WTC11 (cell line): ENCODE measurements at regions not wholly inside any gene's neighbourhood (a gene's known extent, or its start where the extent isn't known, plus 50 kb on each side); places are given as distances from the start of the nearest gene placed in this dataset.

Experiments
- ETV6 ChIP-seq: sonication (generic); formaldehyde crosslinking; IDR thresholded peaks from 2 replicates; pipeline ENCODE4 v1.8.1; 2022; ENCODE audit warnings: mild to moderate bottlenecking, missing genetic modification reagents
- KAT7 ChIP-seq: sonication (generic); formaldehyde crosslinking; IDR thresholded peaks from 2 replicates; pipeline ENCODE4 v1.8.1; 2023; ENCODE audit warnings: missing genetic modification reagents, mild to moderate bottlenecking, borderline replicate concordance
- OVOL2 ChIP-seq: fragments of 250-450 bp; sonication (Bioruptor Pico); IDR thresholded peaks from 2 replicates; pipeline ENCODE4 v1.9.0; 2021; ENCODE audit warnings: mild to moderate bottlenecking, borderline replicate concordance
- SMAD3 ChIP-seq: sonication (generic); formaldehyde crosslinking; IDR thresholded peaks from 2 replicates; pipeline ENCODE4 v1.8.0; 2022; ENCODE audit warnings: missing genetic modification reagents, mild to moderate bottlenecking, borderline replicate concordance
- SP1 ChIP-seq: sonication (generic); formaldehyde crosslinking; conservative IDR thresholded peaks from 2 replicates; pipeline ENCODE4 v1.8.1; 2022; ENCODE audit warnings: missing genetic modification reagents
- TEAD1 ChIP-seq: sonication (generic); formaldehyde crosslinking; IDR thresholded peaks from 2 replicates; pipeline ENCODE4 v1.8.0; 2022; ENCODE audit warnings: mild to moderate bottlenecking, missing genetic modification reagents
- ZNF138 ChIP-seq: sonication (generic); formaldehyde crosslinking; conservative IDR thresholded peaks from 2 replicates; pipeline ENCODE4 v1.8.1; 2022; ENCODE audit warnings: mild to moderate bottlenecking, moderate library complexity, missing genetic modification reagents
- TF ChIP-seq, protein P1 (sequence below): fragments of 200-600 bp; IDR thresholded peaks from 2 replicates; pipeline ENCODE4 v1.8.0; 2022; ENCODE audit warnings: antibody characterized with exemption
- TF ChIP-seq, protein P2 (sequence below): sonication (generic); formaldehyde crosslinking; IDR thresholded peaks from 2 replicates; pipeline ENCODE4 v1.8.1; 2022; ENCODE audit warnings: low read depth, missing genetic modification reagents, borderline replicate concordance
- TF ChIP-seq, protein P3 (sequence below): sonication (generic); formaldehyde crosslinking; IDR thresholded peaks from 2 replicates; pipeline ENCODE4 v1.8.1; 2023; ENCODE audit warnings: mild to moderate bottlenecking, missing genetic modification reagents, moderate library complexity
- TF ChIP-seq, protein P4 (sequence below): fragments of 250-450 bp; sonication (Bioruptor Pico); IDR thresholded peaks from 2 replicates; pipeline ENCODE4 v2.1.2; 2022; ENCODE audit warnings: mild to moderate bottlenecking, moderate library complexity
- TF ChIP-seq, protein P5 (sequence below): sonication (generic); formaldehyde crosslinking; IDR thresholded peaks from 2 replicates; pipeline ENCODE4 v1.8.1; 2023; ENCODE audit warnings: mild to moderate bottlenecking, missing genetic modification reagents
- TF ChIP-seq, protein P6 (sequence below): sonication (generic); formaldehyde crosslinking; IDR thresholded peaks from 2 replicates; pipeline ENCODE4 v1.8.0; 2022; ENCODE audit warnings: mild to moderate bottlenecking, missing genetic modification reagents
- TF ChIP-seq, protein P7 (sequence below): fragments of 250-450 bp; sonication (Bioruptor Pico); IDR thresholded peaks from 2 replicates; pipeline ENCODE4 v1.9.0; 2021; ENCODE audit warnings: mild to moderate bottlenecking

DNA sequence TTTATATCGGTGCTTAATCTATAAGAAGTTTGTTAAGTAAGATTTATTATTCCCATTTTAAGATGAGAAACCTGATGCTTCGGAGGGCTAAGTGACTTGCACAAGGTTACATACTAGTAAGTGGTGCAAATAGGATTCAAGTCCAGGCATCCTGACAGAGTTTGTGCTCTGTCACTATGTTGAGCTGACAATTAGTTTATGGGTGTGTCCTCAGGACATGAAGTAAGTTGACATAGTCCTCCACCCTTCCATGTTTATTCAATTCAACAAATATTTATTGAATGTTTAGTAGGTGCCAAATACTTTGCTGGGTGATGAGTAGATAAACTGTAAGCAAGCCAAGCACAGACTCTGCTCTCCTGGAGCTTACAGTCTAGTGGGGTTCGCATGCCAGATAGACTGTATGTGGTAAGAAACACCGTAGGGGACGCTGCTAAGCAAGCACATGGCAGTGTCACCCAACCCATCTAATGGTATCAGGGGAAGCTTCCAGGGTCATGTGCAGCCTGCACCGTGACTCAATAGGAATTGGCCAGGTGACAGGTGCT is 342.7 kb upstream of the SATB1 start:
- TF ChIP-seq, protein P1, sequence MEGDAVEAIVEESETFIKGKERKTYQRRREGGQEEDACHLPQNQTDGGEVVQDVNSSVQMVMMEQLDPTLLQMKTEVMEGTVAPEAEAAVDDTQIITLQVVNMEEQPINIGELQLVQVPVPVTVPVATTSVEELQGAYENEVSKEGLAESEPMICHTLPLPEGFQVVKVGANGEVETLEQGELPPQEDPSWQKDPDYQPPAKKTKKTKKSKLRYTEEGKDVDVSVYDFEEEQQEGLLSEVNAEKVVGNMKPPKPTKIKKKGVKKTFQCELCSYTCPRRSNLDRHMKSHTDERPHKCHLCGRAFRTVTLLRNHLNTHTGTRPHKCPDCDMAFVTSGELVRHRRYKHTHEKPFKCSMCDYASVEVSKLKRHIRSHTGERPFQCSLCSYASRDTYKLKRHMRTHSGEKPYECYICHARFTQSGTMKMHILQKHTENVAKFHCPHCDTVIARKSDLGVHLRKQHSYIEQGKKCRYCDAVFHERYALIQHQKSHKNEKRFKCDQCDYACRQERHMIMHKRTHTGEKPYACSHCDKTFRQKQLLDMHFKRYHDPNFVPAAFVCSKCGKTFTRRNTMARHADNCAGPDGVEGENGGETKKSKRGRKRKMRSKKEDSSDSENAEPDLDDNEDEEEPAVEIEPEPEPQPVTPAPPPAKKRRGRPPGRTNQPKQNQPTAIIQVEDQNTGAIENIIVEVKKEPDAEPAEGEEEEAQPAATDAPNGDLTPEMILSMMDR = no peak
- TF ChIP-seq SP1 (CRISPR knock-in tag) (no peak), ETV6 (CRISPR knock-in tag) (no peak), KAT7 (CRISPR knock-in tag) (no peak), ZNF138 (CRISPR knock-in tag) (no peak), OVOL2 (CRISPR knock-in tag) (no peak), TEAD1 (CRISPR knock-in tag) (no peak), SMAD3 (CRISPR knock-in tag) (no peak)
- TF ChIP-seq, protein P2, sequence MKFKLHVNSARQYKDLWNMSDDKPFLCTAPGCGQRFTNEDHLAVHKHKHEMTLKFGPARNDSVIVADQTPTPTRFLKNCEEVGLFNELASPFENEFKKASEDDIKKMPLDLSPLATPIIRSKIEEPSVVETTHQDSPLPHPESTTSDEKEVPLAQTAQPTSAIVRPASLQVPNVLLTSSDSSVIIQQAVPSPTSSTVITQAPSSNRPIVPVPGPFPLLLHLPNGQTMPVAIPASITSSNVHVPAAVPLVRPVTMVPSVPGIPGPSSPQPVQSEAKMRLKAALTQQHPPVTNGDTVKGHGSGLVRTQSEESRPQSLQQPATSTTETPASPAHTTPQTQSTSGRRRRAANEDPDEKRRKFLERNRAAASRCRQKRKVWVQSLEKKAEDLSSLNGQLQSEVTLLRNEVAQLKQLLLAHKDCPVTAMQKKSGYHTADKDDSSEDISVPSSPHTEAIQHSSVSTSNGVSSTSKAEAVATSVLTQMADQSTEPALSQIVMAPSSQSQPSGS (CRISPR knock-in tag) = no peak
- TF ChIP-seq, protein P3, sequence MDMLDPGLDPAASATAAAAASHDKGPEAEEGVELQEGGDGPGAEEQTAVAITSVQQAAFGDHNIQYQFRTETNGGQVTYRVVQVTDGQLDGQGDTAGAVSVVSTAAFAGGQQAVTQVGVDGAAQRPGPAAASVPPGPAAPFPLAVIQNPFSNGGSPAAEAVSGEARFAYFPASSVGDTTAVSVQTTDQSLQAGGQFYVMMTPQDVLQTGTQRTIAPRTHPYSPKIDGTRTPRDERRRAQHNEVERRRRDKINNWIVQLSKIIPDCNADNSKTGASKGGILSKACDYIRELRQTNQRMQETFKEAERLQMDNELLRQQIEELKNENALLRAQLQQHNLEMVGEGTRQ (CRISPR knock-in tag) = no peak
- TF ChIP-seq, protein P4, sequence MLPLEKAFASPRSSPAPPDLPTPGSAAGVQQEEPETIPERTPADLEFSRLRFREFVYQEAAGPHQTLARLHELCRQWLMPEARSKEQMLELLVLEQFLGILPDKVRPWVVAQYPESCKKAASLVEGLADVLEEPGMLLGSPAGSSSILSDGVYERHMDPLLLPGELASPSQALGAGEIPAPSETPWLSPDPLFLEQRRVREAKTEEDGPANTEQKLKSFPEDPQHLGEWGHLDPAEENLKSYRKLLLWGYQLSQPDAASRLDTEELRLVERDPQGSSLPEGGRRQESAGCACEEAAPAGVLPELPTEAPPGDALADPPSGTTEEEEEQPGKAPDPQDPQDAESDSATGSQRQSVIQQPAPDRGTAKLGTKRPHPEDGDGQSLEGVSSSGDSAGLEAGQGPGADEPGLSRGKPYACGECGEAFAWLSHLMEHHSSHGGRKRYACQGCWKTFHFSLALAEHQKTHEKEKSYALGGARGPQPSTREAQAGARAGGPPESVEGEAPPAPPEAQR (CRISPR knock-in tag) = no peak
- TF ChIP-seq, protein P5, sequence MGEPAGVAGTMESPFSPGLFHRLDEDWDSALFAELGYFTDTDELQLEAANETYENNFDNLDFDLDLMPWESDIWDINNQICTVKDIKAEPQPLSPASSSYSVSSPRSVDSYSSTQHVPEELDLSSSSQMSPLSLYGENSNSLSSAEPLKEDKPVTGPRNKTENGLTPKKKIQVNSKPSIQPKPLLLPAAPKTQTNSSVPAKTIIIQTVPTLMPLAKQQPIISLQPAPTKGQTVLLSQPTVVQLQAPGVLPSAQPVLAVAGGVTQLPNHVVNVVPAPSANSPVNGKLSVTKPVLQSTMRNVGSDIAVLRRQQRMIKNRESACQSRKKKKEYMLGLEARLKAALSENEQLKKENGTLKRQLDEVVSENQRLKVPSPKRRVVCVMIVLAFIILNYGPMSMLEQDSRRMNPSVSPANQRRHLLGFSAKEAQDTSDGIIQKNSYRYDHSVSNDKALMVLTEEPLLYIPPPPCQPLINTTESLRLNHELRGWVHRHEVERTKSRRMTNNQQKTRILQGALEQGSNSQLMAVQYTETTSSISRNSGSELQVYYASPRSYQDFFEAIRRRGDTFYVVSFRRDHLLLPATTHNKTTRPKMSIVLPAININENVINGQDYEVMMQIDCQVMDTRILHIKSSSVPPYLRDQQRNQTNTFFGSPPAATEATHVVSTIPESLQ (CRISPR knock-in tag) = no peak
- TF ChIP-seq, protein P6, sequence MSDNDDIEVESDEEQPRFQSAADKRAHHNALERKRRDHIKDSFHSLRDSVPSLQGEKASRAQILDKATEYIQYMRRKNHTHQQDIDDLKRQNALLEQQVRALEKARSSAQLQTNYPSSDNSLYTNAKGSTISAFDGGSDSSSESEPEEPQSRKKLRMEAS (CRISPR knock-in tag) = no peak
- TF ChIP-seq, protein P7, sequence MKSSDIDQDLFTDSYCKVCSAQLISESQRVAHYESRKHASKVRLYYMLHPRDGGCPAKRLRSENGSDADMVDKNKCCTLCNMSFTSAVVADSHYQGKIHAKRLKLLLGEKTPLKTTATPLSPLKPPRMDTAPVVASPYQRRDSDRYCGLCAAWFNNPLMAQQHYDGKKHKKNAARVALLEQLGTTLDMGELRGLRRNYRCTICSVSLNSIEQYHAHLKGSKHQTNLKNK (CRISPR knock-in tag) = no peak
